Mesenteric fat pad (tissue), 1 donor: ENCODE measurements at regions not wholly inside any gene's neighbourhood (a gene's known extent, or its start where the extent isn't known, plus 50 kb on each side); places are given as distances from the start of the nearest gene placed in this dataset.
"Not testable (repeated sequence)": the region's sequence is repeated elsewhere in the genome, so short reads cannot be mapped to it uniquely, and the experiment has no call there.

Source experiments
- DNase-seq: peaks from one replicate; pipeline ENCODE4 v3.0.0-alpha.2; 2020; ENCODE audit warnings: low spot score
- donor health status: DM: yes; HTN: yes; CAD: no.

DNA sequence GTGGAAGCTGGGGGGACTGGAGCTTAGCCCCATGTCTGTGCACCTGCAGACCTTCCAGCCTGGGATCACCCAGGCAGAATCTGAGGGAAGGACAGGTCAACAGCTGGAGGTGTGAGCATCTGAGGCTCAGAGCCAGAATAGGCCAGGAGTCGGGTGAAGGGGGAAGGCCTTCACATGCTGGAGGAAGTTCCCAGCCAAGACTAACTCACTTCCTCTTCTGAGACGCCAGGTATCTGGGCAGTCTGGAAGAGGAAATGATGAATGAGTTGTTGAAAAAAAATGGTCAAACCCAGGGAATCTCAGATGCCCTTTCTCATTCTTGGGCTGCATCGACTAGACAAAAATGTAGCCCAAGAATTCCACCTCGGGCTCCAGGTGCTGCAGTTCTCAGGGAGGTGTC, 73.6 kb upstream of the TIAM2 start:
- DNase-seq = no peak

- DNase-seq = no peak
Measured at GRCh38 chr6:154923199-154923869, 71.8 kb upstream of the TIAM2 start.

GRCh38 chr6:154925130-154925529, 70.0 kb upstream of the TIAM2 start:
- DNase-seq = no peak

DNA sequence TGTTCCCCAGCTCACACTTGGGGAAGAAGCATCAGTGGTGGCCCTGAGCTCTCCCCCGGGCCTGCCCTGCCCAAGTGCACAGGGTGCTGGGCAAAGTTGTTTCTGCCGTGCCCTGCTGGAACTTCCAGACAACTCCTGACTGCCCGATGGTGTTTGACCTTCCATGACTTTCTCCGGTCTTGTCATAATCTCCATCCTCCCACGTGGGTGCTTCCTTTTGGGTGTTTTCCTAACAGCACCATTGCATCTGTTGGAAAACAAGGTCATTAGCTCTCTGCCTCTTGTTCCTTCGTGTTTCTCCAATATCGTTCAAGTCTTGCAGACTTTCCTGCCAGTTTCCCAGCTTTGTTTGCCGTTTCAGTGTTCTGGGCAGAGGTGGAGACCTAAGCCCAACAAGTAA, 68.7 kb upstream of the TIAM2 start:
- DNase-seq = no peak

- DNase-seq = no peak
Measured at GRCh38 chr6:154928325-154928922, 66.7 kb upstream of the TIAM2 start.

- DNase-seq = no peak
Measured at GRCh38 chr6:154930451-154930851, 64.7 kb upstream of the TIAM2 start.

GRCh38 chr6:154931711-154932424, 63.2 kb upstream of the TIAM2 start:
- DNase-seq = no peak

- DNase-seq = no peak
Measured at GRCh38 chr6:154932515-154933027, 62.5 kb upstream of the TIAM2 start.

DNA sequence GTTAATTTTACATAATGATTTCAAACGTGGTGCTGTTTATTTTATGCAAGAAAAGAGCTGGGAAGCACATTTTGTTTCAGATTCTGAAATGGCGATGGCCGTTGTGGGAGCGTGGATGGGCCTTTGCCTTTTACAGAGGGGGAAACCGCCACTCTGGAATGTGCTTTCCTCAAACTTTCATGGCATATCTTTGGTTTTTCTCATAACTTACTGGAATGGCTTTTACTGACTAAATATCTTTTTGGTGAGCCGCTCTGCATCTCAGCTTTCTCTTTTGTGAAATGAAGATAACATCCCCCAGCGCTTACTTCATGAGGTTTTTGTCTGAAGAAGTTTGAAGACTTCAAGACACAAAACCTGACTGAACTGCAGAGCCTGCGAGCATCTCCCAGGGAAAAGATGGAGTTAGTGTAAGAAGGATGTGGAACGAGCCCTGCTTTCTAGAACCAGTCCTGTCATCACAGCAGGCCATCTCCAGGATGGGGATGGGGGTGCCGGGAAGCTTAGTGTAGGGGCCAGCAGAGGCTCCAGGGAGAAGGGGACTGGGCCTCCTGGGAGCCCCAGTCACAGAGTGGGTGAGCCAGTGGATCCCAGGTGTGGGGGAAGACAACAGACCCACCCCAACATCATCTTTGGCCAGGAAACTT, 61.8 kb upstream of the TIAM2 start:
- DNase-seq = peak; percentile 28

DNA sequence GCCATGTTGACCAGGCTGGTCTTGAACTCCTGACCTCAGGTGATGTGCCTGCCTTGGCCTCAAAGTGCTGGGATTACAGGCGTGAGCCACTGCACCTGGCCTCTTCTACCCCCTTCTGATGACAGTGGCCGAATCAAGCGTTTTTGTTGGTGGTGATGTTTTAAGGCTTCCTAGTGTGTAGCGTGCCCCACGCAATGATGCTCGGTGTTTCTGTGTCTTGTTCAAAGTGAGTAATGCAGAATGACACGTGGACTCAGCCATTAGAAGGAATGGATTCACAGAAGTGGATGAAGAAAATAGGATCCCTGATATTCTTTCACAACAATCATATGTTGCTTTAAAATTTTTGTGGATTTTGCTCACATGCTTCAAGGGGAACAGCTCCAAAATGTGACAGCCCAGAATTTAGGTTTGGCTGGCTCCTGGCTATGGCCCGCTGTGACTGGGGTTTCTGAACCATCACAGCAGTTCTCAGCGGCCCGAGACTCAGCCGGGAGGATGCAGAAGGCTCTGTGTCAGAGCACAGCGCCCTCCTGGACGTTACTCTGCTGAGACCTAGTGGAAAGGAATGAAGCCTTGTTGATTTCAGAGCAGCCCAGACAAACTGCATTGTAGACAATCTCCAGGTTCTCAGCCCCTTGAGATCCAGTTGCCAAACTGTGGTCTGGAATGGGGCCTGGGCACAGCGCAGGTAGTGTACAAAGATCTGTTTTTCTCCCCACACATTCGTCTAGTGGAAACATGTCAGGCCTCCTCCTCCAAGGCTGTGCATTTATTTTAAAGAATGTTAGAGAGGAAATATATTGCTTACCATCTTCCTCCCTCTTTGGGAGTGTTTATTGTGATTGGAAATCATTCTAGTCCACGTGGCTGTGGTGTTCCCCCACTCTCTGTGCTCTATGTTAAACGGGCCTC, 57.6 kb upstream of the TIAM2 start:
- DNase-seq = peak; percentile 75

DNA sequence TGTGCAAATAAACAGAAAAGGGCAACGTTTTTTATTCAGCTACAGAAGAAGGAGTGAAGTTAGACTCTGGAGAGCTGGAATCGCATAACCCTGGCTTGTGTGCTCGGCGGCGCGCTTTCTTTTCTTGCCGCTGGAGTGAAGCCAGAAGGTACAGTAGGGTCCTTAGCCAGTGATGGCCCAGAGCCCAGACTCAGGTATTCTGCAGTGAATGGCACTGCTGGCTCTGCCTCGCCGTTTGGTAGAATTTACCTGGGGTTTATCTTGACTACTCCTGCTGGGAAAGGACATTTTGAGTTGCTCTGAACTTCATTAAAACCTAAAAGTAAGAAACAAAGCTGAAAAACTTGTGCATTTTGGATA, 56.9 kb upstream of the TIAM2 start:
- peak; percentile 20 for DNase-seq

DNA sequence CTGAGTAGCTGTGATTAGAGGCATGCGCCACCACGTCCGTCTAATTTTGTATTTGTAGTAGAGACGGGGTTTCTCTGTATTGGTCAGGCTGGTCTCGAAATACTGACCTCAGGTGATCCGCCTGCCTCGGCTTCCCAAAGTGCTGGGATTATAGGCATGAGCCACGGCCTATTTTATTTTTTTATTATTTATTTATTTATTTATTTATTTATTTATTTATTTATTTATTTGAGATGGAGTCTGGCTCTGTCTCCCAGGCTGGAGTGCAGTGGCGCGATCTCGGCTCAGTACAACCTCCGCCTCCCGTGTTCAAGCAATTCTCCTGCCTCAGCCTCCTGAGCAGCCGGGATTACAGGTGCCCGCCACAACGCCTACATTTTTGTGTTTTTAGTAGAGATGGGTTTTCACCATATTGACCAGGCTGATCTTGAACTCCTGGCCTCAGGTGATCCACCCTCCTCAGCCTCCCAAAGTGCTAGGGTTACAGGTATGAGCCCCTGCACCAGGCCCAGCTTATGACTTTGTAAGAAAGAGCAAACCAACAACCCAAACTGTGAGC, 56.3 kb upstream of the TIAM2 start:
- not testable (repeated sequence) for DNase-seq

DNA sequence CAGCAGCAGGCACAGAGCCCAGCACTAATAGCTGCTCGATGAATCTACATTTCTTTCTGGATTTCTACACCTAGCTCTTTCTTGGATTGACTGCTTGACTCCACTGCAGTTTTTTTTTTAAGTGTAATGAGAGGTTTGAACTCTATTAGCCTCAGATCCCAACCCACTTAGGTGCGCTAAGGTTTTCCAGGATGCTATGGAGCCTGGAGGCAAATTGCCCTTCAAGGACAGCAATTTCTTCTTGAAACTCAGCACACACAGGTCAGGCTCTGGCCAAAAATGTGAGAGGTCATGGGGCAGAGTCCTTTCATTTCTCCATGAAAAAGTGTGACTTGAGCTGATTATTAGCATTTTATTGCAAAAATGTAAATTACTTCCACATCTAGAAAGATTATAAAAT, 52.3 kb upstream of the TIAM2 start:
- DNase-seq = peak; percentile 20

DNA sequence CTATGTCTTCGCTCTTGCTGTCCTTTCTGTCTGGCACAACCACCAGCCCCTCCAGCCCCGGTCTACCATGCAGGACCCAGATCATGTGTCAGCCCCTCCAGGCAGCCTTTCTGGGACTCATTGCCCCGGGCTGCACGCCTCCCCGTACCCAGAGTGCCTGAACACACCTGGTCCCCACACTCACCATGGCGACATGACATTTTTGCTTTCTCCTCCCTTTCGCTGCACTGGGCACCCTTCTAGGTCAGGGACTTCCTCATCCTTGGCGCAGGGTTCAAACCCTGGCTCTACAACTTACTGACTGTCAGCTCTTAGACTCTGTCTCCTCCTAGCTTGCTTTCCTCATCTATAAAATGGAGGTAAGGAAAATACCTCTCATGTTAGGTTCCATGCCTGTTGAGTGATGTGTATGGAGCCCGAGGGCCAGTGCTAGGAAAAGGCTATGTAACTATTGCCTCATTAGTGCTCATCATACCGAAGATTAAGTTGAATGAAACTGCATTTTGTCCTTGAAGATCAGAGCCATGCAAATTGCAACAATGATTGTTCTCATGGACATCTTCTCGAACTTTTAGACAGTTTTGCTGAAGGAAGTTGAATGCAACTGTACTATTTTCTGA, 49.7 kb upstream of the TIAM2 start:
- DNase-seq = peak; percentile 68
